ENCODE measurements at regions not wholly inside any gene's neighbourhood (a gene's known extent, or its start where the extent isn't known, plus 50 kb on each side); places are given as distances from the start of the nearest gene placed in this dataset.

DNA sequence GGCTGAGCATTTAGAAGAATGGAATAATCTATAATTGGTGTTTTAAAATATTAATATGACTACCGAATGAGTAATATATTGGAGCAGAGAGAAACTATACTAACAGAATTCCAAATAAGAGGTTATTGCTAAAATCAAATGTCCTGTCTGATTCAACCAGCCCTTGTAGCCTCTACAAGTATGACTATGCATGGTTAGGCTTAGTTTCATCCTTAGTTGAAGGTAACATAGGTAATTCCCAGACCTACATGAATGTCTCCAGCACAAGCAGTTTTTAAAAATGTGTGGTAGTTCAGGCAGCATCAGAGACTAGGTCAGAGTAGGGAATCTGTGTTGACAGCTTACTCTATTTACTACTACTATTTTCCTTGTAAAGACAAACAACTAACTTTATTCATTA is 51.7 kb upstream of the SLC27A6 start:
- H3K4me1 ChIP-seq (ENCODE audit: control insufficient read depth in 1 of 2, insufficient read depth in 2 of 2, low read length in 2 of 2) = no peaks in the 10 kb centered on the region
- H3K27ac ChIP-seq (ENCODE audit: low read depth in 1 of 2, low read length in 2 of 2) = no peak overlapping the region
- H3K79me2 ChIP-seq (ENCODE audit: insufficient read depth, low read length) = no peaks in the 10 kb centered on the region
- Mint-ChIP-seq H3K4me3 (no peak overlapping the region), H3K27ac (no peak overlapping the region), H3K27me3 (ENCODE audit: low read depth in 3 of 3) (no peaks in the 10 kb centered on the region), H3K4me1 (no peaks in the 10 kb centered on the region), H3K36me3 (no peaks in the 10 kb centered on the region), H3K9me3 (peaks cover 0 to 2% (median 0%) of the 10 kb centered on the region in 7 donors)
- TF ChIP-seq, protein P1, sequence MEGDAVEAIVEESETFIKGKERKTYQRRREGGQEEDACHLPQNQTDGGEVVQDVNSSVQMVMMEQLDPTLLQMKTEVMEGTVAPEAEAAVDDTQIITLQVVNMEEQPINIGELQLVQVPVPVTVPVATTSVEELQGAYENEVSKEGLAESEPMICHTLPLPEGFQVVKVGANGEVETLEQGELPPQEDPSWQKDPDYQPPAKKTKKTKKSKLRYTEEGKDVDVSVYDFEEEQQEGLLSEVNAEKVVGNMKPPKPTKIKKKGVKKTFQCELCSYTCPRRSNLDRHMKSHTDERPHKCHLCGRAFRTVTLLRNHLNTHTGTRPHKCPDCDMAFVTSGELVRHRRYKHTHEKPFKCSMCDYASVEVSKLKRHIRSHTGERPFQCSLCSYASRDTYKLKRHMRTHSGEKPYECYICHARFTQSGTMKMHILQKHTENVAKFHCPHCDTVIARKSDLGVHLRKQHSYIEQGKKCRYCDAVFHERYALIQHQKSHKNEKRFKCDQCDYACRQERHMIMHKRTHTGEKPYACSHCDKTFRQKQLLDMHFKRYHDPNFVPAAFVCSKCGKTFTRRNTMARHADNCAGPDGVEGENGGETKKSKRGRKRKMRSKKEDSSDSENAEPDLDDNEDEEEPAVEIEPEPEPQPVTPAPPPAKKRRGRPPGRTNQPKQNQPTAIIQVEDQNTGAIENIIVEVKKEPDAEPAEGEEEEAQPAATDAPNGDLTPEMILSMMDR (IDR thresholded peaks at IDR 0.05) = no peak
- no peak overlapping the region for H3K4me2 ChIP-seq (replicated peaks; ENCODE audit: extremely low read depth, low read length, poor library complexity, severe bottlenecking)
- no peak for DNase-seq
- no peaks in the 10 kb centered on the region for H3K27me3 ChIP-seq (ENCODE audit: control insufficient read depth in 2 of 2, insufficient read depth in 2 of 2, low read length in 2 of 2)
- no CpG with 5 or more reads among the region's 1 CpG for WGBS (ENCODE audit: insufficient coverage)
- H2AFZ ChIP-seq (ENCODE audit: insufficient read depth, low read depth, low read length, poor library complexity, severe bottlenecking) = no peak overlapping the region
- intact Hi-C loops (cut with micrococcal nuclease) = no loop called here
- no peak overlapping the region for H3K9ac ChIP-seq (ENCODE audit: insufficient read depth, low read length, poor library complexity, severe bottlenecking)
- H3K9me3 ChIP-seq (replicated peaks in 1 of 2; ENCODE audit: control insufficient read depth in 1 of 2, insufficient read depth in 1 of 2, low read length in 2 of 2) = no peaks in the 10 kb centered on the region
- H3K4me3 ChIP-seq (replicated peaks in 1 of 3; ENCODE audit: low read depth in 2 of 3, low read length in 3 of 3) = no peak overlapping the region
- no peaks in the 10 kb centered on the region for H3K36me3 ChIP-seq (replicated peaks in 1 of 2; ENCODE audit: control insufficient read depth in 1 of 2, insufficient read depth in 2 of 2, low read length in 2 of 2)
- no peaks in the 10 kb centered on the region for H4K20me1 ChIP-seq (ENCODE audit: insufficient read depth, low read length)
